Esophagus muscularis mucosa (tissue), 4 donors: ENCODE measurements at regions not wholly inside any gene's neighbourhood (a gene's known extent, or its start where the extent isn't known, plus 50 kb on each side); places are given as distances from the start of the nearest gene placed in this dataset.
"Not testable (repeated sequence)": the region's sequence is repeated elsewhere in the genome, so short reads cannot be mapped to it uniquely, and the experiment has no call there.

Experiments used
- DNase-seq: peaks from one replicate; pipeline ENCODE4 v3.0.0-alpha.2; 2017; ENCODE audit errors: extremely low spot score
- H3K27ac ChIP-seq, 4 donors: fragments of 200-600 bp; sonication (generic); replicated peaks in 1 of 4; 1 replicate in 3 of 4; 2 replicates in 1 of 4; pipeline ENCODE4 v1.5.1; 2016 to 2019; ENCODE audit warnings: mild to moderate bottlenecking in 1 of 4
- H3K27me3 ChIP-seq, 4 donors: fragments of 200-600 bp; sonication (generic); one replicate each; pipeline versions ENCODE4 v1.5.1 to v1.6.0; 2016 to 2019
- H3K36me3 ChIP-seq, 4 donors: fragments of 200-600 bp; sonication (generic); one replicate each; pipeline ENCODE4 v1.5.1; 2016 to 2019
- H3K4me1 ChIP-seq, 4 donors: fragments of 200-600 bp; sonication (generic); one replicate each; pipeline ENCODE4 v1.5.1; 2016 to 2019
- H3K4me3 ChIP-seq, 4 donors: fragments of 200-600 bp; sonication (generic); 1 replicate in 2 of 4; 2 replicates in 2 of 4; pipeline ENCODE4 v1.5.1; 2016 to 2019; ENCODE audit warnings: mild to moderate bottlenecking in 4 of 4, moderate library complexity in 1 of 4
- H3K9me3 ChIP-seq, 4 donors: fragments of 200-600 bp; sonication (generic); 1 replicate in 3 of 4; 2 replicates in 1 of 4; pipeline ENCODE4 v1.5.1; 2016 to 2019
- CTCF ChIP-seq, 3 experiments: fragments of 200-600 bp in 2 of 3; fragments of 450-650 bp in 1 of 3; sonication (generic) in 2 of 3; IDR thresholded peaks; one replicate each; pipeline ENCODE4 v1.5.1; 2017 to 2019; ENCODE audit warnings: antibody characterized with exemption in 3 of 3, mild to moderate bottlenecking in 2 of 3, moderate library complexity in 1 of 3
- EP300 ChIP-seq: sonication (generic); formaldehyde crosslinking; IDR thresholded peaks from one replicate; pipeline ENCODE4 v1.6.1; 2017; ENCODE audit warnings: antibody characterized with exemption
- POLR2A ChIP-seq: fragments of 450-650 bp; IDR thresholded peaks from one replicate; pipeline ENCODE4 v1.6.1; 2017; ENCODE audit warnings: antibody characterized with exemption, moderate library complexity, mild to moderate bottlenecking, low read depth
- POLR2AphosphoS5 ChIP-seq, 2 donors: sonication (generic); formaldehyde crosslinking; IDR thresholded peaks; one replicate each; pipeline ENCODE4 v1.6.1; 2017; ENCODE audit warnings: antibody characterized with exemption in 2 of 2
- WGBS: methylation state at CpG from one replicate; pipeline ENCODE4 v1.1.5; 2018; 5-methylcytosine and 5-hydroxymethylcytosine counted together
- intact Hi-C: fragments of 100-400 bp; cut with DNase I; formaldehyde crosslinking; loops from one replicate; pipeline ENCODE4 v1.15.1; 2023

- TF ChIP-seq EP300: no peak
- no peak for TF ChIP-seq CTCF (IDR thresholded peaks at IDR 0.05)
- TF ChIP-seq POLR2AphosphoS5 (IDR thresholded peaks at IDR 0.05): no peak
- no peak for TF ChIP-seq POLR2A
- Histone ChIP-seq H3K4me3 (no peak overlapping the region), H3K36me3 (no peaks in the 10 kb centered on the region), H3K27me3 (peaks cover 0 to 58% (median 0%) of the 10 kb centered on the region in 4 donors), H3K4me1 (no peaks in the 10 kb centered on the region), H3K9me3 (no peaks in the 10 kb centered on the region), H3K27ac (no peak overlapping the region)
- 80% methylated on average over 6 of the region's 6 CpGs for WGBS
- intact Hi-C loops: no loop called here
- DNase-seq: peak; percentile 77
These were observed 60.5 kb upstream of the HAND1 start for GRCh38 chr5:154538492-154538891.

- H3K27ac ChIP-seq, H3K36me3 ChIP-seq, H3K9me3 ChIP-seq, H3K4me1 ChIP-seq, DNase-seq, intact Hi-C loops, H3K4me3 ChIP-seq: not testable (repeated sequence)
- 89% methylated on average over 4 of the region's 4 CpGs for WGBS
- H3K27me3 ChIP-seq: peaks cover 0 to 56% (median 0%) of the 10 kb centered on the region in 4 donors
These were observed 58.4 kb upstream of the HAND1 start for GRCh38 chr5:154536439-154536838.

- intact Hi-C loops: no loop called here
- Histone ChIP-seq H3K36me3 (no peaks in the 10 kb centered on the region), H3K4me3 (no peak overlapping the region), H3K9me3 (no peaks in the 10 kb centered on the region), H3K27ac (no peak overlapping the region), H3K4me1 (no peaks in the 10 kb centered on the region), H3K27me3 (peaks cover 0 to 47% (median 0%) of the 10 kb centered on the region in 4 donors)
- peak; percentile 75 for DNase-seq
- 61% methylated on average over 2 of the region's 2 CpGs for WGBS
- no peak for TF ChIP-seq POLR2AphosphoS5 (IDR thresholded peaks at IDR 0.05)
- TF ChIP-seq EP300: no peak
- no peak for TF ChIP-seq POLR2A
- no peak for TF ChIP-seq CTCF (IDR thresholded peaks at IDR 0.05)
These were observed 57.5 kb upstream of the HAND1 start for GRCh38 chr5:154535535-154535934.

GRCh38 chr5:154534457-154535050 lies 56.5 kb upstream of the HAND1 start:
- 75% methylated on average over 12 of the region's 12 CpGs for WGBS
- Histone ChIP-seq H3K4me1 (no peaks in the 10 kb centered on the region), H3K27ac (no peak overlapping the region), H3K36me3 (no peaks in the 10 kb centered on the region), H3K27me3 (peaks cover 0 to 42% (median 0%) of the 10 kb centered on the region in 4 donors), H3K4me3 (no peak overlapping the region), H3K9me3 (no peaks in the 10 kb centered on the region)
- intact Hi-C loops: no loop called here
- peak; percentile 90 for DNase-seq
- no peak for TF ChIP-seq POLR2AphosphoS5 (IDR thresholded peaks at IDR 0.05)
- TF ChIP-seq CTCF (IDR thresholded peaks at IDR 0.05): no peak
- TF ChIP-seq EP300: no peak
- no peak for TF ChIP-seq POLR2A

GRCh38 chr5:154529282-154529681 lies 51.3 kb upstream of the HAND1 start:
- intact Hi-C loops: no loop called here

More at GRCh38 chr5:154529282-154529681, 51.3 kb upstream of the HAND1 start:
- 97% methylated on average over 1 of the region's 1 CpG for WGBS
- Histone ChIP-seq H3K4me1 (no peaks in the 10 kb centered on the region), H3K27ac (no peak overlapping the region), H3K4me3 (no peak overlapping the region), H3K9me3 (no peaks in the 10 kb centered on the region), H3K27me3 (peaks cover 0 to 27% (median 0%) of the 10 kb centered on the region in 4 donors), H3K36me3 (no peaks in the 10 kb centered on the region)
- DNase-seq: no peak
- TF ChIP-seq POLR2AphosphoS5 (IDR thresholded peaks at IDR 0.05) (no peak), CTCF (IDR thresholded peaks at IDR 0.05) (no peak), EP300 (no peak)
